ENCODE measurements at regions not wholly inside any gene's neighbourhood (a gene's known extent, or its start where the extent isn't known, plus 50 kb on each side); places are given as distances from the start of the nearest gene placed in this dataset.

- no peaks in the 10 kb centered on the region for H3K27me3 ChIP-seq (replicated peaks; ENCODE audit: insufficient read depth)
- no peak overlapping the region for H3K27ac ChIP-seq
- H3K4me1 ChIP-seq (replicated peaks) = no peaks in the 10 kb centered on the region
- intact Hi-C loops (cut with DNase I) = no loop called here
- H3K9me3 ChIP-seq = no peaks in the 10 kb centered on the region
- H3K36me3 ChIP-seq = no peaks in the 10 kb centered on the region
- H3K4me3 ChIP-seq = no peak overlapping the region
- TF ChIP-seq POLR2A (IDR thresholded peaks at IDR 0.05) (no peak), CTCF (IDR thresholded peaks at IDR 0.05) (no peak), POLR2AphosphoS5 (IDR thresholded peaks at IDR 0.05) (no peak)
- no peak for DNase-seq (ENCODE audit: low spot score)
- WGBS = 62% methylated on average over 4 of the region's 4 CpGs
Observed at GRCh38 chr18:10077986-10078385, 164.2 kb downstream of the VAPA start.

- TF ChIP-seq CTCF (IDR thresholded peaks at IDR 0.05) = no peak
- no peak for TF ChIP-seq POLR2AphosphoS5 (IDR thresholded peaks at IDR 0.05)
- TF ChIP-seq POLR2A (IDR thresholded peaks at IDR 0.05) = no peak
- H3K27me3 ChIP-seq (replicated peaks; ENCODE audit: insufficient read depth) = no peaks in the 10 kb centered on the region
- H3K36me3 ChIP-seq = no peaks in the 10 kb centered on the region
- no peaks in the 10 kb centered on the region for H3K4me1 ChIP-seq (replicated peaks)
- H3K4me3 ChIP-seq = no peak overlapping the region
- intact Hi-C loops (cut with DNase I) = no loop called here
- DNase-seq (ENCODE audit: low spot score) = no peak
- H3K27ac ChIP-seq = no peak overlapping the region
- H3K9me3 ChIP-seq = no peaks in the 10 kb centered on the region
- 94% methylated on average over 11 of the region's 11 CpGs for WGBS
Observed at GRCh38 chr18:10080372-10080771, 166.6 kb downstream of the VAPA start.

- TF ChIP-seq POLR2AphosphoS5 (IDR thresholded peaks at IDR 0.05) (no peak), POLR2A (IDR thresholded peaks at IDR 0.05) (no peak), CTCF (IDR thresholded peaks at IDR 0.05) (no peak)
- H3K9me3 ChIP-seq = no peaks in the 10 kb centered on the region
- no peak overlapping the region for H3K4me3 ChIP-seq
- H3K27me3 ChIP-seq (replicated peaks; ENCODE audit: insufficient read depth) = no peaks in the 10 kb centered on the region
- WGBS = 85% methylated on average over 4 of the region's 4 CpGs
- no peaks in the 10 kb centered on the region for H3K36me3 ChIP-seq
- intact Hi-C loops (cut with DNase I) = no loop called here
- DNase-seq (ENCODE audit: low spot score) = no peak
- H3K4me1 ChIP-seq (replicated peaks) = no peaks in the 10 kb centered on the region
- H3K27ac ChIP-seq = no peak overlapping the region
Observed at GRCh38 chr18:10081492-10081891, 167.7 kb downstream of the VAPA start.

- Histone ChIP-seq H3K27ac (no peak overlapping the region), H3K4me3 (no peak overlapping the region), H3K27me3 (replicated peaks; ENCODE audit: insufficient read depth) (no peaks in the 10 kb centered on the region), H3K9me3 (no peaks in the 10 kb centered on the region), H3K36me3 (no peaks in the 10 kb centered on the region), H3K4me1 (replicated peaks) (no peaks in the 10 kb centered on the region)
- intact Hi-C loops (cut with DNase I) = no loop called here
- TF ChIP-seq POLR2AphosphoS5 (IDR thresholded peaks at IDR 0.05) = no peak
- TF ChIP-seq POLR2A (IDR thresholded peaks at IDR 0.05) = no peak
- TF ChIP-seq CTCF (IDR thresholded peaks at IDR 0.05) = no peak
- whole genome bisulfite sequencing = 80% methylated on average over 4 of the region's 4 CpGs
- DNase-seq (ENCODE audit: low spot score) = no peak
Observed at GRCh38 chr18:10085416-10085815, 171.6 kb downstream of the VAPA start.

GRCh38 chr18:10085876-10086275, 172.1 kb downstream of the VAPA start:
- Histone ChIP-seq H3K4me3 (no peak overlapping the region), H3K4me1 (replicated peaks) (no peaks in the 10 kb centered on the region), H3K36me3 (no peaks in the 10 kb centered on the region), H3K27me3 (replicated peaks; ENCODE audit: insufficient read depth) (no peaks in the 10 kb centered on the region), H3K27ac (no peak overlapping the region), H3K9me3 (no peaks in the 10 kb centered on the region)
- intact Hi-C loops (cut with DNase I) = no loop called here
- no peak for DNase-seq (ENCODE audit: low spot score)
- WGBS = 97% methylated on average over 3 of the region's 3 CpGs
- TF ChIP-seq CTCF (IDR thresholded peaks at IDR 0.05) = no peak
- no peak for TF ChIP-seq POLR2A (IDR thresholded peaks at IDR 0.05)
- TF ChIP-seq POLR2AphosphoS5 (IDR thresholded peaks at IDR 0.05) = no peak

Data from prostate gland (tissue), 2 donors.